HG03521 (cell line): ENCODE measurements at regions not wholly inside any gene's neighbourhood (a gene's known extent, or its start where the extent isn't known, plus 50 kb on each side); places are given as distances from the start of the nearest gene placed in this dataset.
"Not testable (repeated sequence)": the region's sequence is repeated elsewhere in the genome, so short reads cannot be mapped to it uniquely, and the experiment has no call there.

Experiments used
- ATAC-seq: cut with Tn5 transposase; IDR thresholded peaks from one replicate; pipeline ENCODE4 v1.9.1; 2021; ENCODE audit warnings: mild to moderate bottlenecking, moderate library complexity; ENCODE audit not compliant: unreplicated experiment

DNA sequence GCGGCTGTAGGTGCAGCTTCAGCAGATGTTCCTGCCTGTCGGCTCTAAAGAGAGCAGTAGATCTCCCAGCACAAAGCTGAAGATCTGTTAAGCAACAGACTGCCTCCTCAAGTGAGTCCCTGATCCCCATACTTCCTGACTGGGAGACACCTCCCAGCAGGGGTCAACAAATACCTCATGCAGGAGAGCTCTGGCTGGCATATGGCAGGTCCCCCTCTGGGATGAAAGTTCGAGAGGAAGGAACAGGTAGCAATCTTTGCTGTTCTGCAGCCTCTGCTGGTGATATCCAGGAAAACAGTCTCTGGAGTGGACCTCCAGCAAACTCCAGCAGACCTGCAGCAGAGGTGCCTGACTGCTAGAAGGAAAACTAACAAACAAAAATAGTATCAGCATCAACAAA, 337.1 kb upstream of the USP15 start:
- no peak for ATAC-seq

DNA sequence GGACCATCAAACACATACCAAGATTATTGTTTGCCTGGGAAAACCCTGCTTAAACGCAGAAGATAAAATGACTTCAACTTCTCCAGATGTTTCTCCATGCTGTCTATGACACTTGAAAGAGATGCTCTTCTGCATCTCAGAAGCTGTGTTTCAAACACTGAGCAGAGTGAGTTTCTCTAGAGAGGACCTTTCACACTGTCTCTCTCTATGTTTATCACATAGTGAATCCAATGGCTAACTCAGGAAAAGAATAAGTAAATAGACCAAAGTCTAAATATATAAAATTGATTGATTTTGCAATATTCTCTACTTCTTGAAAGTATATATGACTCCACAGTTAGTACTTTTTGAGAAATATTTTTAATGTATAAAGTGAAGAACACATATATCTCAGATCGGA, 325.6 kb upstream of the USP15 start:
- ATAC-seq: no peak

DNA sequence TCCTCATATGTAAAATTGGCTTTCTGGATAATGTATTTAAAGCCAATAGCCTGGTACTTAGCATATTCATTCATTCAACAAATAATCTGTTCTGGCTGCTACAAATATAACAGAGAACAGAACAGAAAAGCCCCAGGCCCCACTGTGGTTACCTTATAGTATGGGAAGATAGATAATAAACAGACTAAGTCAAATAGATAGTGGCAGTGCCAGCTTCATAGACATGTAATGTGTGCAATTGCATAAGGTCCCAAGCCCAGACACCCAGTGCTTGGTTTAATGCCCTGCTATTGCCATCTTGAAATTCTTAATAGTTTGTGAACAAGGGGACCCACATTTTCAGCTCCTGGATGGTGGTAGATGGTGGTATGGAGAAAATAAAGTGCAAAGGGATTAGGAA, 320.2 kb upstream of the USP15 start:
- ATAC-seq: no peak

DNA sequence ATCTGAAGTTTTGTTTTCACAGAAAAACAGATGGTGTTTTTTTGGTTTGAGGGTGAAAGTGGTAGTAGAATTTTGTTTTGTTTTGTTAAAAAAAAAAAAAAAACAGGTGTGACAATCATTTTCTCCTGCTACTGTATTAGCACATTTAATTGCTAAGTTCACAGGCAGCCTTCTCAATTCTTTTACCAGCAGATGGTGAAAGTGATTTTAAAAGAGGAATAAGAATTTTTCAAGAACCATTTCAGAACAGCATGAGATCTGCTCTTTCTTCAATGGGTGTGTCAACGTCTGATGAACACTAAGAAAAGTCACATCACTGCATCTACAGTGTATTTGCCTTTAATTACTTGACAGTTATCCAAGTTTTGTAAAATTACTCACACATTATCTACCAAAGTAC, 303.7 kb upstream of the USP15 start:
- ATAC-seq: no peak

DNA sequence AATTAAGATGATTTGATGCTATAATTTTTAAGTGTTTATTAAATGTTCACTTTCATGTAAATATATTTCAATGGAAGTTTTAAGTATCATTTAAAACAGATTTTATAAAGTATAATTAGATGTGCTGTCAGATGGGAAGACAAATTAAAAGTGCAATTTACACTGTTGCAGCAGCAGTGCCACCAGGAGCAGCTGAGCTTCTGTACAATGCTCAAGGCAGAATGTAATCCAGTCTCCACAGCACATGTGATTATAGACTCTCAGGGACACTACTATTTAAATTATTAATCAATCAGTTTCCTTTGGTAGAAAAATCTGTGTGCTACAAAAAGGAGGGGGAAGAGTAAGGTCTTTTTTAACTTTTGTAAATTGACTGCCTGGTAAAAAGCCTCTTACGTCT, 285.7 kb upstream of the USP15 start:
- ATAC-seq: no peak

DNA sequence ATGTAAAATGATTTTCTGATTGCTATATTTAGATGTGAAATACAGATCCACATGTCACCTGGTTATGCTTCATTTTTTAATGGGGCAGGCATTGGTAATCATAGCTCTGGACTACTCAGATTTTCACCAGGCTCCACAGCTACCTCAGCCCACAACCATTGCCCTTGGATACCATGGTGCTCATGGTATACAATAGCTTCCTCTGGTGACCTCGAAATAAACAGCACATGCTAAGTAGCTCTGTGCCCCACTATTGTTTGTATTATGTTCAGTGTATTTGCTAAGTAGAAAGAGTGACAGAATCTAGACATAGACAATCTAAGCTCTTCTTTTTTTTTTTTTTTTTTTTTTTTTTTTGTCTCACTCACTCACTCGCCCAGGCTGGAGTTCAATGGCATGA, 274.4 kb upstream of the USP15 start:
- no peak for ATAC-seq

DNA sequence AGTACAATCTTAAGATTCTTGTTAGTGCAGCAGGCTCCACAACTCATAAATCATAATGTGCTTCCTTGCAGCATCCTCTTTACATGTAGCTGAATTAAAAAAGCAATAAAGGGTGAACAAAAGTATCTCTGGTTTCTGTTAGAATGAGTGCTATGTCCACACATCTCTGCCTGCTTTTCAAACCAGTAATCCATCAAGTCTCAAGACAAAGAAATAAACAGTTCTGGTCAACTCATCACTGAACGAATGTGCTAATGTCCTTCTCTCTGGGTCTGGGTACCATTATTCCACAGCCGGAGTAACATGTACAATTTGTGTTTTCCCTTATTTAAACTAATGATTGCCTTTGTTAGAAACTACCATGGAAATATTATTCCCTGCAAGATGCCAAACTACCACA, 273.0 kb upstream of the USP15 start:
- ATAC-seq: no peak

DNA sequence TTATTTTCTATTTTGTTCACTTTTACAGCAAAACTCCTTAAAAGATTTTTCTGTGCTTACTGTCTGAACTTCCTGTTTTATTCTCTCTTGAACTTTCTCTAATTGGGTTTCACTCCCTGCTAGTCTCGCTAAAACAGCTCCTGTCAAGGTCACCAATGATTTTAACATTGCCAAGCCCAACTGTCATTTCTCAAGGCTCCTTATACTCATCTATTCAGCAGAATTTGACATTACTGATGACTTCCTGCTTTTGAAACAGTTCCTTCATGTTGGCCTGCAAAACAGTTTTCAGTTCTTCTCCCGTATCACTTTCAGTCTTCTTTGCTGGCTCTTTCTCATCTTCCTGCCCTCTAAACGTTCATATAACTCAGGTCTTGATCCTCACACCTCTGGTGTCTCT, 268.5 kb upstream of the USP15 start:
- no peak for ATAC-seq

DNA sequence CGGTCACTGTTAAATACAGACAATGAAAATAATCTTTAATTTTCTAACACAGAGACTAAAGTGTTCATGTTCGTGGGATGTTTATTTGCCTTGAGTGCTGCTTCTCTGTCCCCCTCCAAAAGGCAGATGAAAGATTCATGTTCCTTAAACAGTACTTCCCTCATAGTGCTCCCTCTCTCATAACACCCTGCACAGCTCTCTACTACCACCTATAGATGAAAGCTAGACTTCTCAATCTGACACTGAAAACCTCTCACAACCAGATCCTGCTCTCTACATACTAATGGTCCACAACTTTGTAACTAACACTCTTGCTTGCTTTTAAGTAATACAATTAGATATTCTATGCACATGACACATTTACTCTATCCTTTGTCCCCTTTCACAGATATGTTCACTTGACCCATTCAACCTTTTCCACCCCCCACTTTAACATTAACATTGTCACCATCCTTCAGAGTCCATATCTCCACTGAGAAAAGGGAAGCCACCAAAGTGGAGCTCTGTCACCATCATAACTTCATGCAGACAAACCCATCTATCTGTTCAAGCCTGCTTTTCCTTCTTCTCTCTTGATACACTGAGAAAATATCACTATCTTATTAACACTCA, 266.4 kb upstream of the USP15 start:
- peak; percentile 64 for ATAC-seq

DNA sequence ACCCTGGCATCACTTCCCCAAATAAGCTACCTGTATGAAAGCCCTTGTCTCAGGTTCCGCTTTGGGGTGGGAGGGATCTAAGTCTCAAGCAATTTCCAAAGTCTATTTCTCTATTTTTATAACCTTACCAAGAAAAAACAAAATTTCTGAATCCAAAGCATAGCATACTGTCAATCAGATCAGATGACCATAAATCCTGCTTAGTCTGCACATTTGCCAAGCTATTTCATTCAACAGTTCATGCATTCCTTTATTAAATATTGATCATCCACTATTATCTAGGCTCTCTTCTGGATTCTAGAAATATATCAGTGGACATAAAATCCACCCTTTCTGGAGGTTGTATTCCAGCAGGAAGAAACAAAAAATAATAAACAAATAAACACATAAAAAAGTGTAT, 263.5 kb upstream of the USP15 start:
- no peak for ATAC-seq

DNA sequence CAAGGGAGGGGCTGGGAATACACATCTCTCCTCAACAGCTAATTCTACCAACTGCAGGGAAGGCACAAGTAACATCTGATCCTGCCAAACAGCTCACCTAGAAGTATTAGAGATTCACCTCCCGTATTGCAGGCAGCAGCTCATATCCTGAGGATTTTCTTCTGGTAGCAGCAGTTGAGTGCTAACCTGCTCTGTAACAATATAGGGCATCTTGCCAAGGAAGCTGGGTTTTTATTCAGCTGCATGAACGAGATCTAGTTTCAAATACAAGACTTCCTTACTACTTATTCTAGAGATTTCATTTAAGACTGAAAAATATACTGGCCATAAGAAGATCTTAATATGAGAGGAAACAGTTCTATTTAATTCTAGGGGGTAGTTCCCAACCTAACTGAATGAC, 261.4 kb upstream of the USP15 start:
- no peak for ATAC-seq

DNA sequence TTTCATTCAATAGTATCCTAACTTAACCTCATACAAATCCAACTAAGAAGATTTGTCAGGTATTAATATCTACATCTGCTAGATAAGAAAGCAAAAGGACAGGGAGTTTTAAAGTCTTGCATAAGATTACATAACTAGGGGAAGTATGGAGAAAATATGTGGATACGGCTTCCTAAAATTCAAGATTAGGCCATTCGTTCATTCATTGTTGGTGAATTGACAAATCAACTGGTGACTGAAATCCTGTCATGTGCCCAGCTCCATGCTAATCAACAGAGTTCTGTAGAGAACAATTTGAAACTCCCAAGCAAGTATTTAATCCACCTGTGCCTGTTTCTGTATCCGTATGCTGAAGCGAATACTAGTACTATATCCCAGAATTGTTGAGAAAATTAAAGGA, 260.9 kb upstream of the USP15 start:
- no peak for ATAC-seq

DNA sequence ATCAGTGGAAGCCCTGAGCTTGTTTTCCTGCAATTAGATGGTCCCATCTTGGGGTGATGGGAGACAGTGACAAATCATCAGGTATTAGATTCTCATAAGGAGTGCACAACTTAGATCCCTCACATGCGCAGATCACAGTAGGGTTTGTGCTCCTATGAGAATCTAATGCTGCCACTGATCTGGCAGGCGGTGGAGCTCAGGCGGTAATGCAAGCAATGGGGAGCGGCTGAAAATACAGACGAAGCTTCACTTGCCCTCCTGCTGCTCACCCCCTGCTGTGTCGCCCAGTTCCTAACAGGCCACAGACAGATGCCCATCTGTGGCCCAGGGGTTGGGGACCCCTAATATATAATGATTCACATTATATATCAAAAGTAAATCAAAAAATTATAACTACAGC, 258.8 kb upstream of the USP15 start:
- no peak for ATAC-seq

DNA sequence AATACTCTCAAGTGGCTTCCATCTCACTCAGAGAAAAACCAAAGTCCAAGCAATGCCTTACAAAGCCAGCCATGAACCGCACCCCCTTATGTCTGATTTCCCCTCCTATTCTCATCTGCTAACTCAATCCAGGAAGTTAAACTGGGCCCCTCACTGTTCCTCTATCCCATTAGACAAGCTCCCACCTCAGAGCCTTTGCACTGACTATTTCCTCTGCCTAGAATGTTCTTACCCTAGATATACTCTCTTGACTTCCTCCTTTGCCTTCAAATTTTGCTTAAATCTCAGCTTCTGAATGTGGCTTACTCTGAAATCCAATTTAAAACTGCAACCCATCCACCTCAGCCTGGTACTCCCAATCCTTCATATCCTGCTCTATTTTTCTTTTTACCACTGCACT, 257.0 kb upstream of the USP15 start:
- ATAC-seq: no peak

DNA sequence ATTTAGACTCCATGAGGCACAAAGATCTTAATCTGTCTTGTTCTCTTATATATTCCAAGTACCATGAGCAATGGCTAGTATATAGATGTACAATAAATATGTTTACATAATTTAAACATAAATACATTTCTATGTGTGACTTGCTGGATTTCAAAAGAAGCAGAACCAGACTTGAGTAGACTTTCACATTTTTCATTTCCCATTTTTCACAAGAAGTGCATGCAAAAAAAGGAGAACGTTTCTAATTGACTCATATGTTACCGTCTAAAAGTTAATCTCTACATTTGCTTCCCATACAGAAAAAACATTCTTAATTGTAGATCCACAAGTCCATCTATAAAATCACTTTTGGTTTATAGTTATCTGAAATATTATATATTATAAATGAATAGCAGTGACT, 256.5 kb upstream of the USP15 start:
- no peak for ATAC-seq

DNA sequence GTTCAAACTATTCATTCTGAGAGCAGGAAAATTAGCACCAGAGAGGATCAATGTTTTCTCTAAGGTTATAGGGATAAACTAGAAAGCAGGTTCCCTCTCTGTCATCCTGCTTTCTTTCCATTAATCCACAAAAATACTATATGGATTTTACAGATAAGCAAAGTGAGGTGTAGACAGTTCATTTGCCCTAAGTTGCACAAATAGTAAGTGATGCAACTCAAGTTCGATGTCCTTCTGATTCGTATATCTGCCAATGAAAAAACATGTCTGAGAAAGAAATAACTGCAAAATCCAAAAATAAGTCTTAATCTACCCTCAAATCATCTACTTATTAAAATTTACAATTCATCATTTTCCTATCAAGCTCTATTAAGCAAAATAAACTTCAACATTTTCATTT, 254.6 kb upstream of the USP15 start:
- ATAC-seq: no peak

DNA sequence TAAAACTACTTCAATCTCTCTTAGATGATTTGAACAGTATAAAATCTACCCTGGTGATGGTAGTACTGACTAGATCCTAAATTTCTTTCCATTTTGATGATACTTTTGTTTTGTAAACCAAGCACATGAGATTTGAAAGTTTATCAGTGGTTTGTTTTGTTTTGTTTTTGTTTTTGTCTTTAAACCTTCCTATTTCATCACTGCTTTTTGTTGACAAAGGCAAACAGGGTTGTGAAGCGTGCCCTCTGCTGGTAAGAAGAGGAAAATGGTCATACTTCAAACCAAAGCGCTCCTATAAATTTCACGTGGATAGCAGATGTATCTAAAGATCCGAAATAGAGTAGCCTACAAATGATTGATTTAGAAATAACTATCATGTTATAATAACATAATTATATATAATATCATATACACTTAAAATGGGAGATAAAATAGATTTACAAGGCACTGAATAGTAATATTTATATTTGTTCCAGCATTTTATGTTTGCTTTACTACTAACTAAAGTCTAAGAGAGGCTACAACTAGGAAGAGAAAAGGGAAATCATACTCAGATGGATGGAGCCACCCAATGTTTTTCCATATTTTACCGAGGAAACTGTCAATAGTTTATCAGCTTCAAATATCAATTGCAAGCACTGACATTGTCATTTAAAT, 254.0 kb upstream of the USP15 start:
- no peak for ATAC-seq

DNA sequence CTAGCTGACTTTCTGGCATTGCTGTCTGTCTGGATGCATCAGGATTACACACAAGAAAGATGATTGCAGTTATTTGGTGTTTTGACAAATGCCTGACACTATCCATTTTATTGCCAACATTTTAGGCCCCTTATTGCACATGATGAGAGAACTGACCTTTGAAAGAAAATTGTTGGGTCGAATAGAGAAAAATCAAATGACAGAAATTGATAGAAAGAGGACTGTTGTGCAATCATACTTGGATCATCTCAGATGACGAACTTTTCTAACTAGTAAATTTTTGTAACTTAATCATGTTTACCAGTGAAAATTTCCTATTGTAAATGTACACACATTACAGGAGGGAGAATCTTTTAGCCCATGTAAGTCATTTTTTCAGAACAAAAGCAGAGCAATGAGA, 251.5 kb upstream of the USP15 start:
- ATAC-seq: no peak

DNA sequence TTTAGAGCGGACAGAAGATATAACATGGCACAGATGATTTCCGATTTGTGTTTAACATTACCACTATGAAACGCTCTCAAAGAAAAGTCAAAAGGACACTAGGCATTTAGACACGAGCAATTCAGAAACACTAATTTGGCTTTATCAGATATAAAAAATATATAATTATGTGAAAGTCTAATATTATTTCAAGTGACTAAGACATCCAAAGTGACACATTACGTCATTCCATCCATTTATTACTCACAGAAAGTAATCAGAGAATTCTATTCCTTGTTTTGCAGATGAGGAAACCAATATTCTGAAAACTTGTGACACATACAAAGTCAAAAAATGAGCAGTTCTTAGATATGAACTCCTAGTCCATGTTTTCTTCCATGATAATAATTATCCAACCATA, 250.8 kb upstream of the USP15 start:
- ATAC-seq: no peak

DNA sequence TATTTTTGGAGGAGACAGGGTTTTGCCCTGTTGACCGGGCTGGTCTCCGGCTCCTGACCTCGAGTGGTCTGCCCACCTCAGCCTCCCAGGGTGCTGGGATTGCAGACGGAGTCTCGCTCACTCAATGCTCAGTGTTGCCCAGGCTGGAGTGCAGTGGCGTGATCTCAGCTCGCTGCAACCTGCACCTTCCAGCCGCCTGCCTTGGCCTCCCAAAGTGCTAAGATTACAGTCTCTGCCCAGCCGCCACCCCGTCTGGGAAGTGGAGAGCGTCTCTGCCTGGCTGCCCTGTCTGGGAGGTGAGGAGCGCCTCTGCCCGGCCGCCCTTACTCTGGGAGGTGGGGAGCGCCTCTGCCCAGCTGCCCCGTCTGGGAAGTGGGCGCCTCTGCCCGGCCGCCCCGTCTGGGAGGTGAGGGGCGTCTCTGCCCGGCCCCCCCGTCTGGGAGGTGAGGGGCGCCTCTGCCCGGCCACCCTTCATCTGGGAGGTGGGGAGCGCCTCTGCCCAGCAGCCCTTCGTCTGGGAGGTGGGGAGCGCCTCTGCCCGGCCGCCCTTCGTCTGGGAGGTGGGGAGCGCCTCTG, 249.8 kb upstream of the USP15 start:
- ATAC-seq: not testable (repeated sequence)

DNA sequence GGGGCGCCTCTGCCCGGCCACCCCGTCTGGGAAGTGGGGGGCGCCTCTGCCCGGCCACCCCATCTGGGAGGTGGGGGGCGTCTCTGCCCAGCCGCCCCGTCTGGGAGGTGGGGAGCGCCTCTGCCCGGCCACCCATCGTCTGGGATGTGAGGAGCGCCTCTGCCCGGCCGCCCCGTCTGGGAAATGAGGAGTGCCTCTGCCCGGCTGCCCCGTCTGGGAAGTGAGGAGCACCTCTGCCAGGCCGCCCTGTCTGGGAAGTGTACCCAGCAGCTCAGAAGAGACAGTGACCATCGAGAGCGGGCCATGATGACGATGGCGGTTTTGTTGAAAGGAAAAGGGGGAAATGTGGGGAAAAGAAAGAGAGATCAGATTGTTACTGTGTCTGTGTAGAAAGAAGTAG, 249.2 kb upstream of the USP15 start:
- not testable (repeated sequence) for ATAC-seq

DNA sequence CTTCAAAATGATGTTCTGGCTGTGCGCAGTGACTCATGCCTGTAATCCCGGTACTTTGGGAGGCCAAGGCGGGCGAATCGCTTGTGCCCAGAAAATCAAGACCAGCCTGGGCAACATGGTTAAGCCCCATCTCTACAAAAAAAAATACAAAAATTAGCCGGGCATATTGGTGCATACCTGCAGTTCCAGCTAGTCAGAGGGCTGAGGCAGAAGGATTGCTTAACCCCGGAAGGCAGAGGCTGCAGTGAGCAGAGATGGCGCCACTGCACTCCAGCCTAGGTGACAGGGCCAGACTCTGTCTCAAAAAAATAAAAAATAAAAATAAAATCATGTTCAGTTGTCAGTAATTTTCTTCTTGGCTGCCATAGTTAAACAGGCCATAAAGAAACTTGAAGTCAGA, 245.9 kb upstream of the USP15 start:
- no peak for ATAC-seq

DNA sequence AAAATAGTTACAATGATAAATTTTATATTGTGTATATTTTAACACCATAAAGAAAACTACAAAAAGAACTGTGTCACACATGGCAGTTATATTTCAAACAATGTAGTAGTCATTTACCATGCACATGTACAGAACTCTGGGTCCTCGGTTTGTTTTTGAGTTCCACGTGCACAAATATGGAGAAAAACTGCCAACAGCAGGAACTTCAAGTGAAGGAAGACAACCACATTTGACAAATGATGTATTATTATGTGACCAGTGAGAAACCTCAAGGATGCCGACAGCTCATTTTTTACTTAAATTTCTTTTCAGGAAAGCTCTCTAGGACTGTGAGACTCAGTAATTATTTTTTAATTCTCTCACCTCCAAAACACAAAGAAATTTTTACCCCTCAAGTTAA, 244.2 kb upstream of the USP15 start:
- ATAC-seq: no peak
